SK-N-MC (cell line): ENCODE measurements at regions not wholly inside any gene's neighbourhood (a gene's known extent, or its start where the extent isn't known, plus 50 kb on each side); places are given as distances from the start of the nearest gene placed in this dataset.

Source experiments
- EZH2 ChIP-seq: fragments of 200-600 bp; sonication (generic); IDR thresholded peaks from one replicate; pipeline ENCODE4 v1.6.1; 2017; ENCODE audit warnings: antibody characterized with exemption
- FOXP2 ChIP-seq: optimal IDR thresholded peaks from 2 replicates; pipeline ENCODE3; 2011; ENCODE audit warnings: mild to moderate bottlenecking, moderate library complexity; ENCODE audit not compliant: insufficient read depth; ENCODE audit errors: extremely low read length, control extremely low read depth
- POLR2AphosphoS5 ChIP-seq: IDR thresholded peaks from 2 replicates; pipeline ENCODE4 v1.6.1; 2012; ENCODE audit warnings: mild to moderate bottlenecking, low read depth, low read length, borderline replicate concordance

DNA sequence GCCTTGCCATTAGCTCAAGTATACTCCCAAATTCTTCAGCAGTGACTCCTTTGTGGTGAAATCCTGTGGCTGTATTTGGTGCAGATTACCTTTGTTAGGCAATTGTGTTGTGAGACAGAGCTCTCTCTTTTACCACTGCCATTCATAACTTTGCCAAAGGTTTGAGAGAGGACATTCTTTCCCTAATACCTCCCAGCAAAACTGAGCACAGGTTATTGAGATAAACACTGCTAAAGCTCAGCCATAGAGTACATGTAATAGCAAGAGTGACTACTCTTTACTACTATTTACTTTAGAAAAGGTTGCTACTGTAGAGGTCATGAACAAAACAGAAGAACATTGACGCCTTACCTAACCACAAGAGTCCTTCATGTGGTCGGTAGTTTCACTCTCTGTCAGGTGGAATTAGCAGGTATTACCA lies 514.0 kb upstream of the ADAMTS5 start:
- no peak for TF ChIP-seq POLR2AphosphoS5
- TF ChIP-seq EZH2: no peak
- no peak for TF ChIP-seq FOXP2
